GM20431 (cell line): ENCODE measurements at regions not wholly inside any gene's neighbourhood (a gene's known extent, or its start where the extent isn't known, plus 50 kb on each side); places are given as distances from the start of the nearest gene placed in this dataset.

Source experiments
- in situ Hi-C: fragments of 300-500 bp; cut with MseI, MboI; formaldehyde crosslinking; loops from one replicate; pipeline ENCODE4 v1.15.0; 2020; ENCODE audit warnings: low sequenced_read_pairs; ENCODE audit not compliant: unreplicated experiment

GRCh38 chr13:106772006-106772601, 204.2 kb upstream of the ARGLU1 start:
- in situ Hi-C loops, result no loop called here

GRCh38 chr13:106768991-106769390, 201.1 kb upstream of the ARGLU1 start:
- in situ Hi-C loops, result no loop called here

- in situ Hi-C loops, result no loop called here
Observed at GRCh38 chr13:106762708-106763107, 194.8 kb upstream of the ARGLU1 start.

GRCh38 chr13:106756446-106756845, 188.5 kb upstream of the ARGLU1 start:
- in situ Hi-C loops, result no loop called here

DNA sequence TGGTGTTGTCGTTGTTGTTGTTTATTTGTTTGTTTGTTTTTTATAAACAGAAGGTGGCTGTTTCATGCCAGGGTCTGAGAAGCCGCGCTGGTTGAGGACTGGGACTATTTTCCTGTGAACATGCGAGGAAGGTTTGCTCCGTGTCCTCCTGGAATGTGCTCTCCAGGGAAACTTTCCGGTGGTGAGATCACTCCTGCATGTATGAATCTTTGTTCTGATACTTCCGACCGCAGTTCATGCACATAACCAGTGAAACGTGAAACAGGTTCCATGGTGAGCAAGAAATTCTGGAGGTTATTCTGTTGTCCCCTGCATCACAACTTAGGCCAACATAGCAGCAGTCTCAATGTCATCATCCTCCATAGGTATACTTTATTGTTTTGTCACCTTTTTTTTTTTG, 187.6 kb upstream of the ARGLU1 start:
- in situ Hi-C loops, result no loop called here

- in situ Hi-C loops, result no loop called here
Observed at GRCh38 chr13:106753251-106753650, 185.3 kb upstream of the ARGLU1 start.

GRCh38 chr13:106752584-106753170, 184.7 kb upstream of the ARGLU1 start:
- in situ Hi-C loops, result no loop called here

DNA sequence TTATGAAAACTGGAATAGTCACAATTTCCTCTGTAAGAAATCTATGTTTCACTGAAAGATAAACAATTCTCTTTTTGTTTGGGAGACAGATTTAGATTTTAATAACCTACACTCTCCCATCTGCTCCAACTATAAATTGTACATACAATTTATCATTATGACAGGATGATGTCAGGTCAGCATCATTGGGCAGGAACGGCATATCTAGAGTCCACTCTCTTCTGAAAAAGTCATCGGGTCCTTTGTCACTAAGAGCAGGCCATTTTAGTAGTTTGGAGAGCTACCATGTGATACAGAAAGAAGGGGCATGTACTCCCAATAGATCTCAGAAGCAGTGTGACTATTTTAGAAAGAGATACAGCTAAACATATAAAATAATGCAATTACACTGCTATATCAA, 180.8 kb upstream of the ARGLU1 start:
- in situ Hi-C loops, result no loop called here

DNA sequence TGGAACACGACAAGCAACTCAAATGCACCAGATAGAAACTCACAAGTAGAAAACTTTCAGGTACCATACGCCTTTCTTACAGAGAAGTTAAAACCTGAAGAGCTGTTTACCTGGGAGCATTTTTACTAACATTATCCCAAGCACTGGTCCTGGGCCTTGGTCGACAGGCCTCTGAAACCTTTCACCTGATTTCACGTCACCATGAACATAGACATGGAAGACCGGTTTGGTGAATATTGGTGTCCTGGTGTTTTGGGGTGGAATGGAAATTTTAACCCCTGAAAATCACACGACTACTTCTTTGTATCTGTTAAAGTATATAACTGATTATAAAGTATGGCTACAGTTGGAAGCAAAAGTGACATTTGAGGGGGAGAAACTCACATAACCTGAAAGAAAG, 176.6 kb upstream of the ARGLU1 start:
- in situ Hi-C loops, result no loop called here

- in situ Hi-C loops, result no loop called here
Observed at GRCh38 chr13:106738186-106738678, 170.3 kb upstream of the ARGLU1 start.

- in situ Hi-C loops, result no loop called here
Observed at GRCh38 chr13:106736941-106737340, 169.0 kb upstream of the ARGLU1 start.

- in situ Hi-C loops, result no loop called here
Observed at GRCh38 chr13:106734198-106734597, 166.3 kb upstream of the ARGLU1 start.

- in situ Hi-C loops, result no loop called here
Observed at GRCh38 chr13:106723036-106723435, 155.1 kb upstream of the ARGLU1 start.

GRCh38 chr13:106722620-106723019, 154.7 kb upstream of the ARGLU1 start:
- in situ Hi-C loops, result no loop called here

- in situ Hi-C loops, result no loop called here
Observed at GRCh38 chr13:106721599-106721998, 153.7 kb upstream of the ARGLU1 start.

DNA sequence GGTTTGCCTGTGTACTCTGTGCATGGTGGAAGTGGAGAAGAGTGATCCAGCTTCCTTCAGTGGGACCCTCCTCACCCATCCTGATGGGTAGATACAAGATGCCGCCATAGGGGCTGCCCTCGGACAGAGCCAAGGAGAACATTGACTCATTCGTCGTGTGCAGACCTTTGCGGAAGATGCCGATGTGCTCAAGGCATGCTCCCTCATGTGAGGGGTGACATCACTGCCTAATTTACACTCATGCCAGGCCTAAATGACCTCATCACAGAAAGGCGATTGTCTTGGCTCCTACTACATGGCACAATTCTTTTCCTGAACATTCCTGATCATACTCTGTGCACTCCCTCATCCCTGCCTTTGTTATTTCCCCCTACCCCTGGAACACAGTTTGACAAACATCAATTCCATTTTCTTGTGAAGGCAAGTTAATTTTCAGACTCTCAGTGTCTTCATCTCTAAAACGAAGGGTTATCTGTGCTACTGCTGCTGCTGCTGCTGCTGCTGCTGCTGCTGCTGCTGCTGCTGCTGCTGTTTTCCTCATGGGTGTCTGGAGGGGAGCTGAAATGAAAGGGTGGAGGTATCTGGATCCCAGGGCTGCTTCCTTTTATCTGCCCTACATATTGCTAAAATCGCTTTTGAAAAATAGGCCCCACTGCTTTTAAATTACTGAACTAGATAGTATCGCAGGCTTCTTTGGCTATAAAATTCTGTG, 146.5 kb upstream of the ARGLU1 start:
- in situ Hi-C loops, result no loop called here

- in situ Hi-C loops, result no loop called here
Observed at GRCh38 chr13:106712381-106712780, 144.4 kb upstream of the ARGLU1 start.

GRCh38 chr13:106710266-106710665, 142.3 kb upstream of the ARGLU1 start:
- in situ Hi-C loops, result no loop called here

GRCh38 chr13:106709522-106709921, 141.6 kb upstream of the ARGLU1 start:
- in situ Hi-C loops, result no loop called here

GRCh38 chr13:106702505-106702904, 134.6 kb upstream of the ARGLU1 start:
- in situ Hi-C loops, result no loop called here

- in situ Hi-C loops, result no loop called here
Observed at GRCh38 chr13:106701771-106702341, 133.9 kb upstream of the ARGLU1 start.
